ENCODE measurements at regions not wholly inside any gene's neighbourhood (a gene's known extent, or its start where the extent isn't known, plus 50 kb on each side); places are given as distances from the start of the nearest gene placed in this dataset.
"Not testable (repeated sequence)": the region's sequence is repeated elsewhere in the genome, so short reads cannot be mapped to it uniquely, and the experiment has no call there.

DNA sequence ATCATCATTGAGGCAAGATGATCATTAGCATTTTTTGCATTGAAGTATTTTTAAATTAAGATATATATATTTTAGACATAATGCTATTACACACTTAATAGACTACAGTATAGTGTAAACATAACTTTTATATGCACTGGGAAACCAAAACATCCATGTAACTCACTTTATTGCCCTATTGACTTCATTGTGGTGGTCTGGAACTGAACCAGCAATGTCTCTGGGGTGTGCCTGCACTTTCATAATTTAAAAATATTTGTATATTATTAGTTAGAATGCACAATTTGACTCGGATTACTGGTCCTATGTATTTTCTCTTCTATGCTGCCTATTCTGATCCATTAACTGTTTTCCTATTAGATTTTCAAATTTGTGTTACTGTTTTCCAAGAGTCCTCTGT, 109.1 kb upstream of the SPATA12 start:
- TF ChIP-seq, protein P1, sequence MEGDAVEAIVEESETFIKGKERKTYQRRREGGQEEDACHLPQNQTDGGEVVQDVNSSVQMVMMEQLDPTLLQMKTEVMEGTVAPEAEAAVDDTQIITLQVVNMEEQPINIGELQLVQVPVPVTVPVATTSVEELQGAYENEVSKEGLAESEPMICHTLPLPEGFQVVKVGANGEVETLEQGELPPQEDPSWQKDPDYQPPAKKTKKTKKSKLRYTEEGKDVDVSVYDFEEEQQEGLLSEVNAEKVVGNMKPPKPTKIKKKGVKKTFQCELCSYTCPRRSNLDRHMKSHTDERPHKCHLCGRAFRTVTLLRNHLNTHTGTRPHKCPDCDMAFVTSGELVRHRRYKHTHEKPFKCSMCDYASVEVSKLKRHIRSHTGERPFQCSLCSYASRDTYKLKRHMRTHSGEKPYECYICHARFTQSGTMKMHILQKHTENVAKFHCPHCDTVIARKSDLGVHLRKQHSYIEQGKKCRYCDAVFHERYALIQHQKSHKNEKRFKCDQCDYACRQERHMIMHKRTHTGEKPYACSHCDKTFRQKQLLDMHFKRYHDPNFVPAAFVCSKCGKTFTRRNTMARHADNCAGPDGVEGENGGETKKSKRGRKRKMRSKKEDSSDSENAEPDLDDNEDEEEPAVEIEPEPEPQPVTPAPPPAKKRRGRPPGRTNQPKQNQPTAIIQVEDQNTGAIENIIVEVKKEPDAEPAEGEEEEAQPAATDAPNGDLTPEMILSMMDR (IDR thresholded peaks at IDR 0.05) = no peak
- H2AFZ ChIP-seq = no peak overlapping the region
- peaks cover 6% of the 10 kb centered on the region for H3K79me2 ChIP-seq
- H3K9ac ChIP-seq = no peak overlapping the region
- no peak overlapping the region for H3K27ac ChIP-seq
- no peaks in the 10 kb centered on the region for H3K27me3 ChIP-seq (ENCODE audit: control insufficient read depth, insufficient read depth, low read length)
- peaks cover 3% of the 10 kb centered on the region for H3K4me1 ChIP-seq
- H3K4me2 ChIP-seq (ENCODE audit: low read length) = no peak overlapping the region
- no peaks in the 10 kb centered on the region for H3K9me3 ChIP-seq (ENCODE audit: control insufficient read depth, low read length)
- H3K4me3 ChIP-seq (ENCODE audit: low read depth, low read length) = no peak overlapping the region
- no peaks in the 10 kb centered on the region for H3K36me3 ChIP-seq (ENCODE audit: control insufficient read depth, insufficient read depth, low read length)

DNA sequence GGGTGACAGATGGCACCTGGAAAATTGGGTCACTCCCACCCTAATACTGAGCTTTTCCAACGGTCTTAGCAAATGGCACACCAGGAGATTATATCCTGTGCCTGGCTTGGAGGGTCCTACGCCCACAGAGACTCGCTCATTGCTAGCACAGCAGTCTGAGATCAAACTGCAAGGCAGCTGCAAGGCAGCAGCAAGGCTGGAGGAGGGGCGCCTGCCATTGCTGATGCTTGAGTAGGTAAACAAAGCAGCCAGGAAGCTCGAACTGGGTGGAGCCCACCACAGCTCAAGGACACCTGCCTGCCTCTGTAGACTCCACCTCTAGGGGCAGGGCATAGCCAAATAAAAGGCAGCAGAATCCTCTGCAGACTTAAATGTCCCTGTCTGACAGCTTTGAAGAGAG, 115.1 kb upstream of the SPATA12 start:
- peaks cover 14% of the 10 kb centered on the region for H3K79me2 ChIP-seq
- not testable (repeated sequence) for H2AFZ ChIP-seq

DNA sequence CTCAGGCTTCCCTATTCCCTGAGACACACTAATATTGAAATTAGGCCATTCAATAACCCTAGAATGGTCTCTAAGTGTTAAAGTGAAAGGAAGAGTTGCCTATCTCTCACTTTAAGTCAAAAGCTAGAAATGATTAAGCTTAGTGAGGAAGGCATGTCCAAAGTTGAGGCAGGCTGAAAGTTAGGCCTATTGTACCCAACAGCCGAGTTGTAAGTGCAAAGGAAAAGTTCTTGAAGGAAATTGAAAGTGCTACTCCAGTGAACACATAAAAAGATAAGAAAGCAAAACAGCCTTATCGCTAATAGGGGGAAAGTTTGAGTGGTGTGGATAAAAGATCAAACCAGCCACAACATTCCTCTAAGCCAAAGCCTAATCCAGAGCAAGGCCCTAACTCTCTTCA, 117.9 kb upstream of the SPATA12 start:
- Histone ChIP-seq H3K79me2 (peaks cover 17% of the 10 kb centered on the region), H3K4me3 (ENCODE audit: low read depth, low read length) (no peak overlapping the region), H3K4me2 (ENCODE audit: low read length) (no peak overlapping the region), H3K9ac (no peak overlapping the region), H3K27ac (no peak overlapping the region), H3K4me1 (peaks cover 4% of the 10 kb centered on the region), H3K36me3 (ENCODE audit: control insufficient read depth, insufficient read depth, low read length) (no peaks in the 10 kb centered on the region), H2AFZ (no peak overlapping the region), H3K27me3 (ENCODE audit: control insufficient read depth, insufficient read depth, low read length) (no peaks in the 10 kb centered on the region), H3K9me3 (ENCODE audit: control insufficient read depth, low read length) (no peaks in the 10 kb centered on the region)
- TF ChIP-seq, protein P1 (IDR thresholded peaks at IDR 0.05) = no peak

More for the DNA sequence above, 115.1 kb upstream of the SPATA12 start:
- not testable (repeated sequence) for H3K4me3 ChIP-seq (ENCODE audit: low read depth, low read length); H3K4me2 ChIP-seq (ENCODE audit: low read length); H3K27me3 ChIP-seq (ENCODE audit: control insufficient read depth, insufficient read depth, low read length); H3K36me3 ChIP-seq (ENCODE audit: control insufficient read depth, insufficient read depth, low read length); H3K27ac ChIP-seq; H3K4me1 ChIP-seq; H3K9me3 ChIP-seq (ENCODE audit: control insufficient read depth, low read length); H3K9ac ChIP-seq

DNA sequence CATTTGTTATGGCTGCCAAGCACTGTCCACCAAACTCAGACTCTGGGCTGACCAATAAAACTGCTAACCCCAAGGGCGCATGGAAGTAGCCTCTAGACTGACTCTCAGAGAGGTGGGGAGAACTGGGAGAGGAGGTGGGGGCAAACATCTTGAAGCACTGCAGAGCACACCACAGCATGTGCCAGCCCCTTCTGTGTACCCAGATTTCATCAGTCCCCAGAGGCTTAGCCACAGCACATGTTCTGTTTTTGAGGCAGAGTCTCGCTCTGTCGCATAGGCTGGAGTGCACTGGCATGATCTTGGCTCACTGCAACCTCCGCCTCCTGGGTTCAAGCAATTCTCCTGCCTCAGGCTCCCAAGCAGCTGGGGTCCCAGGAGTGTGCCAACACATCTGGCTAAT, 119.5 kb upstream of the SPATA12 start:
- H3K79me2 ChIP-seq = peaks cover 17% of the 10 kb centered on the region
- no peak overlapping the region for H3K4me3 ChIP-seq (ENCODE audit: low read depth, low read length)
- TF ChIP-seq, protein P1 (IDR thresholded peaks at IDR 0.05) = no peak
- H3K4me1 ChIP-seq = peaks cover 4% of the 10 kb centered on the region
- no peaks in the 10 kb centered on the region for H3K27me3 ChIP-seq (ENCODE audit: control insufficient read depth, insufficient read depth, low read length)
- no peak overlapping the region for H3K27ac ChIP-seq
- no peak overlapping the region for H2AFZ ChIP-seq
- no peaks in the 10 kb centered on the region for H3K9me3 ChIP-seq (ENCODE audit: control insufficient read depth, low read length)
- H3K36me3 ChIP-seq (ENCODE audit: control insufficient read depth, insufficient read depth, low read length) = no peaks in the 10 kb centered on the region
- H3K4me2 ChIP-seq (ENCODE audit: low read length) = no peak overlapping the region
- no peak overlapping the region for H3K9ac ChIP-seq

DNA sequence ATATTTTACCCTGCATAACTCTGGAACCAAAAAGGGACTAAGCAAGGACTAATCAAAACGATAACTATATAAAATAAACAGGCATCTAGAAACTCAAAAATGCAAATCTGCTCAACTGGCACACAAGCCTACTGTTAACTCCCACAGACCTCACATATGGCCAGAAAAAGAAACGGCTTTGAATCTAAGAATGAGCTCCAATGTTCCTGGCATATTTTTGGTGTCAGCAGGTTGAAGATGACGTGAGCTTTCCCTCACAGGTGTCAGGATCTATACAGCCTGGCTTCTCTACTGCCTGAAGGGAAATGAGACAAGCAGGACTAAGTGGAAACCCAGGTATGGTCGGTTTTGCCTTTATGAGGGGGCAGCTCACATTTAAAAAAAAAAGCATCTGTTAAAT, 120.1 kb upstream of the SPATA12 start:
- H3K4me3 ChIP-seq (ENCODE audit: low read depth, low read length) = no peak overlapping the region
- no peaks in the 10 kb centered on the region for H3K27me3 ChIP-seq (ENCODE audit: control insufficient read depth, insufficient read depth, low read length)
- H3K27ac ChIP-seq = no peak overlapping the region
- no peak overlapping the region for H3K4me2 ChIP-seq (ENCODE audit: low read length)
- H3K79me2 ChIP-seq = peaks cover 15% of the 10 kb centered on the region
- no peak overlapping the region for H3K9ac ChIP-seq
- H3K9me3 ChIP-seq (ENCODE audit: control insufficient read depth, low read length) = no peaks in the 10 kb centered on the region
- no peak overlapping the region for H2AFZ ChIP-seq
- H3K4me1 ChIP-seq = peaks cover 4% of the 10 kb centered on the region
- no peaks in the 10 kb centered on the region for H3K36me3 ChIP-seq (ENCODE audit: control insufficient read depth, insufficient read depth, low read length)
- TF ChIP-seq, protein P1 (IDR thresholded peaks at IDR 0.05) = no peak

Data from parathyroid adenoma (tissue), 2 donors.